ENCODE measurements at regions not wholly inside any gene's neighbourhood (a gene's known extent, or its start where the extent isn't known, plus 50 kb on each side); places are given as distances from the start of the nearest gene placed in this dataset.

GRCh38 chr2:137888845-137889244, 75.4 kb upstream of the HNMT start:
- DNase-seq = peak; percentile 25

GRCh38 chr2:137892739-137893138, 71.5 kb upstream of the HNMT start:
- H3K79me2 ChIP-seq (ENCODE audit: insufficient read depth) = no peaks in the 10 kb centered on the region
- no peak overlapping the region for H3K4me2 ChIP-seq
- CTCF ChIA-PET = interaction anchor here (0.9 to 1.4 kb wide), 3 partner anchors 13 to 934 kb away, joined by 3 to 5 read pairs (median 3); no protein-coding TSS in a partner anchor
- no peaks in the 10 kb centered on the region for H3K27me3 ChIP-seq (ENCODE audit: insufficient read depth)
- H2AFZ ChIP-seq (ENCODE audit: low read depth) = no peak overlapping the region
- no peaks in the 10 kb centered on the region for H3F3A ChIP-seq (replicated peaks; ENCODE audit: insufficient read depth)
- no peak overlapping the region for H3K4me3 ChIP-seq (ENCODE audit: low read depth in 2 of 2, low read length in 1 of 2)
- 42% methylated on average over 2 of the region's 2 CpGs for WGBS (ENCODE audit: low lambda C conversion rate)
- POLR2A ChIA-PET = no interaction called here
- no peak overlapping the region for H3K9ac ChIP-seq
- H3K27ac ChIP-seq (ENCODE audit: low read depth in 2 of 2, low read length in 1 of 2) = no peak overlapping the region
- H3K9me3 ChIP-seq = no peaks in the 10 kb centered on the region
- H4K20me1 ChIP-seq (ENCODE audit: insufficient read depth) = no peaks in the 10 kb centered on the region
- no peaks in the 10 kb centered on the region for H3K9me2 ChIP-seq
- no peaks in the 10 kb centered on the region for H3K36me3 ChIP-seq (replicated peaks in 1 of 2; ENCODE audit: control insufficient read depth in 1 of 2, insufficient read depth in 2 of 2, low read length in 1 of 2)
- DNase-seq = no peak
- H3K4me1 ChIP-seq (ENCODE audit: control insufficient read depth in 1 of 2, insufficient read depth in 2 of 2, low read depth in 1 of 2, low read length in 1 of 2) = no peaks in the 10 kb centered on the region
- TF ChIP-seq MEF2A (IDR thresholded peaks at IDR 0.05; ENCODE audit: borderline replicate concordance, low read depth) (no peak), YY1 (IDR thresholded peaks at IDR 0.05; ENCODE audit: low read depth) (no peak), RXRA (IDR thresholded peaks at IDR 0.05; ENCODE audit: borderline replicate concordance, low read depth) (no peak), CHD2 (IDR thresholded peaks at IDR 0.05; ENCODE audit: low read length, partially characterized antibody) (no peak), TAF1 (IDR thresholded peaks at IDR 0.05; ENCODE audit: borderline replicate concordance, low read depth, low read length) (no peak), REST (IDR thresholded peaks at IDR 0.05; ENCODE audit: low read depth, low read length) (no peak), SMC3 (IDR thresholded peaks at IDR 0.05; ENCODE audit: low read depth, low read length) (no peak), POLR2AphosphoS5 (IDR thresholded peaks at IDR 0.05; ENCODE audit: low read depth, low read length) (no peak), RCOR1 (IDR thresholded peaks at IDR 0.05; ENCODE audit: low read length) (no peak), TCF12 (IDR thresholded peaks at IDR 0.05) (no peak), CTCF (IDR thresholded peaks at IDR 0.05) (no peak), IRF3 (IDR thresholded peaks at IDR 0.05; ENCODE audit: low read depth, low read length) (no peak), NFIC (IDR thresholded peaks at IDR 0.05; ENCODE audit: borderline replicate concordance) (no peak), JUND (IDR thresholded peaks at IDR 0.05) (no peak), MXI1 (IDR thresholded peaks at IDR 0.05; ENCODE audit: low read depth, low read length) (no peak), NRF1 (IDR thresholded peaks at IDR 0.05; ENCODE audit: low read depth, low read length) (no peak)

More at GRCh38 chr2:137888845-137889244, 75.4 kb upstream of the HNMT start:
- Histone ChIP-seq H4K20me1 (ENCODE audit: insufficient read depth) (no peaks in the 10 kb centered on the region), H3K9me2 (no peaks in the 10 kb centered on the region), H3K36me3 (replicated peaks in 1 of 2; ENCODE audit: control insufficient read depth in 1 of 2, insufficient read depth in 2 of 2, low read length in 1 of 2) (no peaks in the 10 kb centered on the region), H3K4me3 (ENCODE audit: low read depth in 2 of 2, low read length in 1 of 2) (no peak overlapping the region; a peak in 1 of 4 replicates), H3K27me3 (ENCODE audit: insufficient read depth) (no peaks in the 10 kb centered on the region), H3K4me2 (no peak overlapping the region), H3K9me3 (no peaks in the 10 kb centered on the region), H3K9ac (no peak overlapping the region), H3K79me2 (ENCODE audit: insufficient read depth) (no peaks in the 10 kb centered on the region), H3F3A (replicated peaks; ENCODE audit: insufficient read depth) (no peaks in the 10 kb centered on the region), H3K27ac (ENCODE audit: low read depth in 2 of 2, low read length in 1 of 2) (no peak overlapping the region), H2AFZ (ENCODE audit: low read depth) (no peak overlapping the region), H3K4me1 (ENCODE audit: control insufficient read depth in 1 of 2, insufficient read depth in 2 of 2, low read depth in 1 of 2, low read length in 1 of 2) (no peaks in the 10 kb centered on the region)
- POLR2A ChIA-PET = no interaction called here
- 48% methylated on average over 8 of the region's 8 CpGs for WGBS (ENCODE audit: low lambda C conversion rate)
- CTCF ChIA-PET = interaction anchor here (0.6 to 6.3 kb wide), 25 partner anchors 8 to 1860 kb away, joined by 3 to 45 read pairs (median 4); no protein-coding TSS in a partner anchor
- TF ChIP-seq SMC3 (IDR thresholded peaks at IDR 0.05; ENCODE audit: low read depth, low read length) = peak; percentile 26; the same call in 1 of the 2 replicates
- TF ChIP-seq CTCF (IDR thresholded peaks at IDR 0.05) = peak; percentile 45; the same call in 1 of the 2 replicates
- TF ChIP-seq GATA2 (CRISPR knock-in tag; IDR thresholded peaks at IDR 0.05) = no peak
- TF ChIP-seq RAD21 (IDR thresholded peaks at IDR 0.05; ENCODE audit: low read length) = peak; percentile 62
